NCI-H82 treated with DMSO at 0.1 percent for 48 hours (cell line): ENCODE measurements at regions not wholly inside any gene's neighbourhood (a gene's known extent, or its start where the extent isn't known, plus 50 kb on each side); places are given as distances from the start of the nearest gene placed in this dataset.

ENCODE experiments used
- DNase-seq: peaks from one replicate; lab custom pipeline; 2025; ENCODE audit not compliant: unreplicated experiment; lab: John Stamatoyannopoulos, UW

GRCh38 chr5:112625246-112625645 lies 112.4 kb upstream of the APC start:
- no peak for DNase-seq

GRCh38 chr5:112625689-112626438 lies 111.8 kb upstream of the APC start:
- no peak for DNase-seq

GRCh38 chr5:112626715-112627114 lies 111.0 kb upstream of the APC start:
- no peak for DNase-seq

GRCh38 chr5:112628214-112628980 lies 109.3 kb upstream of the APC start:
- no peak for DNase-seq

GRCh38 chr5:112630246-112631009 lies 107.3 kb upstream of the APC start:
- no peak for DNase-seq

- no peak for DNase-seq
These were observed 103.5 kb upstream of the APC start for GRCh38 chr5:112634166-112634565.

GRCh38 chr5:112634796-112635195 lies 102.9 kb upstream of the APC start:
- no peak for DNase-seq

- no peak for DNase-seq
These were observed 102.4 kb upstream of the APC start for GRCh38 chr5:112635276-112635675.

- no peak for DNase-seq
These were observed 101.6 kb upstream of the APC start for GRCh38 chr5:112635771-112636731.

- no peak for DNase-seq
These were observed 100.9 kb upstream of the APC start for GRCh38 chr5:112636751-112637150.

- DNase-seq, result no peak
These were observed 100.3 kb upstream of the APC start for GRCh38 chr5:112637343-112637742.

- DNase-seq, result no peak
These were observed 97.1 kb upstream of the APC start for GRCh38 chr5:112640546-112640945.

GRCh38 chr5:112641515-112642110 lies 96.1 kb upstream of the APC start:
- no peak for DNase-seq

- DNase-seq, result no peak
These were observed 94.8 kb upstream of the APC start for GRCh38 chr5:112642885-112643284.

GRCh38 chr5:112643339-112643971 lies 94.2 kb upstream of the APC start:
- DNase-seq, result no peak

GRCh38 chr5:112646139-112646936 lies 91.3 kb upstream of the APC start:
- no peak for DNase-seq

GRCh38 chr5:112647428-112647827 lies 90.3 kb upstream of the APC start:
- DNase-seq, result no peak

- DNase-seq, result no peak
These were observed 89.4 kb upstream of the APC start for GRCh38 chr5:112648264-112648663.

GRCh38 chr5:112649882-112650281 lies 87.8 kb upstream of the APC start:
- DNase-seq, result no peak
